ENCODE measurements at regions not wholly inside any gene's neighbourhood (a gene's known extent, or its start where the extent isn't known, plus 50 kb on each side); places are given as distances from the start of the nearest gene placed in this dataset.

GRCh38 chr16:13296206-13296605, 394.8 kb downstream of the SHISA9 start:
- TF ChIP-seq POLR2A (IDR thresholded peaks at IDR 0.05) (no peak), CTCF (IDR thresholded peaks at IDR 0.05) (no peak), EP300 (IDR thresholded peaks at IDR 0.05) (no peak)

All from upper lobe of left lung (tissue), 4 donors.